ENCODE measurements at regions not wholly inside any gene's neighbourhood (a gene's known extent, or its start where the extent isn't known, plus 50 kb on each side); places are given as distances from the start of the nearest gene placed in this dataset.

- no peaks in the 10 kb centered on the region for H3K36me3 Mint-ChIP-seq (ENCODE audit: low read depth)
- H3K4me1 Mint-ChIP-seq = no peaks in the 10 kb centered on the region
- no peaks in the 10 kb centered on the region for H3K9me3 Mint-ChIP-seq
- peaks cover 17% of the 10 kb centered on the region for H3K27me3 Mint-ChIP-seq
- H3K4me3 Mint-ChIP-seq = no peak overlapping the region
- H3K27ac Mint-ChIP-seq = no peak overlapping the region
- no peak for ATAC-seq (replicated peaks)
Measured at GRCh38 chr15:62567501-62567900, 402.4 kb upstream of the C2CD4B start.

GRCh38 chr15:62568004-62568403 lies 402.9 kb upstream of the C2CD4B start:
- Mint-ChIP-seq H3K4me3 (no peak overlapping the region), H3K4me1 (no peaks in the 10 kb centered on the region), H3K9me3 (no peaks in the 10 kb centered on the region), H3K27ac (no peak overlapping the region), H3K36me3 (ENCODE audit: low read depth) (no peaks in the 10 kb centered on the region), H3K27me3 (peaks cover 19% of the 10 kb centered on the region)
- ATAC-seq (replicated peaks) = no peak

GRCh38 chr15:62568702-62569101 lies 403.6 kb upstream of the C2CD4B start:
- Mint-ChIP-seq H3K4me3 (no peak overlapping the region), H3K27ac (no peak overlapping the region), H3K4me1 (no peaks in the 10 kb centered on the region), H3K27me3 (peaks cover 20% of the 10 kb centered on the region), H3K36me3 (ENCODE audit: low read depth) (no peaks in the 10 kb centered on the region), H3K9me3 (no peaks in the 10 kb centered on the region)
- ATAC-seq (replicated peaks) = no peak

GRCh38 chr15:62569460-62570404 lies 404.6 kb upstream of the C2CD4B start:
- Mint-ChIP-seq H3K4me3 (no peak overlapping the region), H3K4me1 (no peaks in the 10 kb centered on the region), H3K36me3 (ENCODE audit: low read depth) (no peaks in the 10 kb centered on the region), H3K27me3 (peaks cover 25% of the 10 kb centered on the region), H3K9me3 (no peaks in the 10 kb centered on the region), H3K27ac (no peak overlapping the region)
- ATAC-seq (replicated peaks) = no peak

GRCh38 chr15:62570405-62570783 lies 405.3 kb upstream of the C2CD4B start:
- Mint-ChIP-seq H3K4me3 (no peak overlapping the region), H3K36me3 (ENCODE audit: low read depth) (no peaks in the 10 kb centered on the region), H3K9me3 (no peaks in the 10 kb centered on the region), H3K27me3 (peaks cover 25% of the 10 kb centered on the region), H3K27ac (no peak overlapping the region), H3K4me1 (no peaks in the 10 kb centered on the region)
- no peak for ATAC-seq (replicated peaks)

GRCh38 chr15:62571072-62571471 lies 406.0 kb upstream of the C2CD4B start:
- Mint-ChIP-seq H3K27me3 (peaks cover 28% of the 10 kb centered on the region), H3K27ac (no peak overlapping the region), H3K4me1 (no peaks in the 10 kb centered on the region), H3K36me3 (ENCODE audit: low read depth) (no peaks in the 10 kb centered on the region), H3K9me3 (no peaks in the 10 kb centered on the region), H3K4me3 (no peak overlapping the region)
- no peak for ATAC-seq (replicated peaks)

- Mint-ChIP-seq H3K4me3 (no peak overlapping the region), H3K9me3 (no peaks in the 10 kb centered on the region)
Measured at GRCh38 chr15:62572797-62573196, 407.7 kb upstream of the C2CD4B start.

GRCh38 chr15:62573876-62574275 lies 408.8 kb upstream of the C2CD4B start:
- no peaks in the 10 kb centered on the region for H3K36me3 Mint-ChIP-seq (ENCODE audit: low read depth)
- H3K4me1 Mint-ChIP-seq = no peaks in the 10 kb centered on the region
- H3K4me3 Mint-ChIP-seq = no peak overlapping the region
- peaks cover 33% of the 10 kb centered on the region for H3K27me3 Mint-ChIP-seq
- ATAC-seq (replicated peaks) = no peak
- H3K9me3 Mint-ChIP-seq = no peaks in the 10 kb centered on the region
- no peak overlapping the region for H3K27ac Mint-ChIP-seq

More at GRCh38 chr15:62572797-62573196, 407.7 kb upstream of the C2CD4B start:
- H3K27me3 Mint-ChIP-seq = peaks cover 32% of the 10 kb centered on the region
- no peak overlapping the region for H3K27ac Mint-ChIP-seq
- no peak for ATAC-seq (replicated peaks)
- no peaks in the 10 kb centered on the region for H3K4me1 Mint-ChIP-seq
- H3K36me3 Mint-ChIP-seq (ENCODE audit: low read depth) = no peaks in the 10 kb centered on the region

GRCh38 chr15:62578546-62578945 lies 413.5 kb upstream of the C2CD4B start:
- no peak overlapping the region for H3K4me3 Mint-ChIP-seq
- ATAC-seq (replicated peaks) = no peak
- no peaks in the 10 kb centered on the region for H3K36me3 Mint-ChIP-seq (ENCODE audit: low read depth)
- H3K27me3 Mint-ChIP-seq = peaks cover 34% of the 10 kb centered on the region
- H3K4me1 Mint-ChIP-seq = no peaks in the 10 kb centered on the region
- H3K9me3 Mint-ChIP-seq = no peaks in the 10 kb centered on the region
- H3K27ac Mint-ChIP-seq = no peak overlapping the region

GRCh38 chr15:62578960-62579359 lies 413.9 kb upstream of the C2CD4B start:
- H3K36me3 Mint-ChIP-seq (ENCODE audit: low read depth) = no peaks in the 10 kb centered on the region
- no peak for ATAC-seq (replicated peaks)
- H3K27me3 Mint-ChIP-seq = peaks cover 30% of the 10 kb centered on the region
- no peak overlapping the region for H3K27ac Mint-ChIP-seq
- no peak overlapping the region for H3K4me3 Mint-ChIP-seq
- H3K4me1 Mint-ChIP-seq = no peaks in the 10 kb centered on the region
- H3K9me3 Mint-ChIP-seq = no peaks in the 10 kb centered on the region

- Mint-ChIP-seq H3K9me3 (no peaks in the 10 kb centered on the region), H3K27me3 (peaks cover 27% of the 10 kb centered on the region), H3K4me3 (no peak overlapping the region), H3K4me1 (no peaks in the 10 kb centered on the region), H3K36me3 (ENCODE audit: low read depth) (no peaks in the 10 kb centered on the region), H3K27ac (no peak overlapping the region)
- no peak for ATAC-seq (replicated peaks)
Measured at GRCh38 chr15:62579842-62580241, 414.8 kb upstream of the C2CD4B start.

GRCh38 chr15:62582580-62582979 lies 417.5 kb upstream of the C2CD4B start:
- Mint-ChIP-seq H3K4me1 (no peaks in the 10 kb centered on the region), H3K36me3 (ENCODE audit: low read depth) (no peaks in the 10 kb centered on the region), H3K27me3 (peaks cover 16% of the 10 kb centered on the region), H3K9me3 (no peaks in the 10 kb centered on the region), H3K4me3 (no peak overlapping the region), H3K27ac (no peak overlapping the region)
- no peak for ATAC-seq (replicated peaks)

GRCh38 chr15:62584301-62585235 lies 419.5 kb upstream of the C2CD4B start:
- no peaks in the 10 kb centered on the region for H3K4me1 Mint-ChIP-seq

GRCh38 chr15:62588938-62589670 lies 424.0 kb upstream of the C2CD4B start:
- Mint-ChIP-seq H3K4me3 (no peak overlapping the region), H3K27ac (no peak overlapping the region), H3K36me3 (ENCODE audit: low read depth) (no peaks in the 10 kb centered on the region), H3K27me3 (peaks cover 22% of the 10 kb centered on the region), H3K4me1 (no peaks in the 10 kb centered on the region), H3K9me3 (no peaks in the 10 kb centered on the region)
- ATAC-seq (replicated peaks) = no peak

More at GRCh38 chr15:62584301-62585235, 419.5 kb upstream of the C2CD4B start:
- Mint-ChIP-seq H3K27me3 (peaks cover 12% of the 10 kb centered on the region), H3K9me3 (no peaks in the 10 kb centered on the region), H3K4me3 (no peak overlapping the region), H3K27ac (no peak overlapping the region), H3K36me3 (ENCODE audit: low read depth) (no peaks in the 10 kb centered on the region)
- no peak for ATAC-seq (replicated peaks)

All from activated T-helper 17 cell treated with anti-CD3 and anti-CD28 coated beads, Interleukin-2, amount 50 U/mL, for 72 hours (primary cell).